ENCODE measurements at regions not wholly inside any gene's neighbourhood (a gene's known extent, or its start where the extent isn't known, plus 50 kb on each side); places are given as distances from the start of the nearest gene placed in this dataset.

DNA sequence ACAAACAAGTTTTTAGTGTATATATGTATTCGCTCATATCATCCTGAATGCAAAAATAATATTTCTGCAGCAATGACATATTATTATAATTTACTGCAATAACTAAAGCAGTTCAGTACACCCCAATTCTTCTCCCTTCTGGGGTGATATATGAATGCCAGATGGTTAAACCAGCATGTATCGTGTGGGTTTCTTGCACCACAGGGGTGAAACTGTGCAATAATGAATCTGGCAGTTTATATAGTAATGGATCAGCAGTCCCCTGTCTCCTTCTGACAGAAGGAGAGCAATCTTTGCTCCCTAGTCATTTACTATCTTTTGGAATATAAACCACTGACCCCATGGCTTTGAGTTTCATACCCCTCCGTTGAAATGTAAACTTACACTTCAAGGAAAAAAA, 228.6 kb upstream of the KLHL1 start:
- TF ChIP-seq, protein P1, sequence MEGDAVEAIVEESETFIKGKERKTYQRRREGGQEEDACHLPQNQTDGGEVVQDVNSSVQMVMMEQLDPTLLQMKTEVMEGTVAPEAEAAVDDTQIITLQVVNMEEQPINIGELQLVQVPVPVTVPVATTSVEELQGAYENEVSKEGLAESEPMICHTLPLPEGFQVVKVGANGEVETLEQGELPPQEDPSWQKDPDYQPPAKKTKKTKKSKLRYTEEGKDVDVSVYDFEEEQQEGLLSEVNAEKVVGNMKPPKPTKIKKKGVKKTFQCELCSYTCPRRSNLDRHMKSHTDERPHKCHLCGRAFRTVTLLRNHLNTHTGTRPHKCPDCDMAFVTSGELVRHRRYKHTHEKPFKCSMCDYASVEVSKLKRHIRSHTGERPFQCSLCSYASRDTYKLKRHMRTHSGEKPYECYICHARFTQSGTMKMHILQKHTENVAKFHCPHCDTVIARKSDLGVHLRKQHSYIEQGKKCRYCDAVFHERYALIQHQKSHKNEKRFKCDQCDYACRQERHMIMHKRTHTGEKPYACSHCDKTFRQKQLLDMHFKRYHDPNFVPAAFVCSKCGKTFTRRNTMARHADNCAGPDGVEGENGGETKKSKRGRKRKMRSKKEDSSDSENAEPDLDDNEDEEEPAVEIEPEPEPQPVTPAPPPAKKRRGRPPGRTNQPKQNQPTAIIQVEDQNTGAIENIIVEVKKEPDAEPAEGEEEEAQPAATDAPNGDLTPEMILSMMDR (IDR thresholded peaks at IDR 0.05), result no peak
- TF ChIP-seq RCOR1 (IDR thresholded peaks at IDR 0.05; ENCODE audit: low read depth, low read length) (no peak), KDM5A (IDR thresholded peaks at IDR 0.05) (no peak), POLR2A (IDR thresholded peaks at IDR 0.05; ENCODE audit: low read length) (no peak), HOXA7 (CRISPR knock-in tag; IDR thresholded peaks at IDR 0.05) (no peak), GATA3 (IDR thresholded peaks at IDR 0.05; ENCODE audit: borderline replicate concordance) (no peak), EHMT2 (IDR thresholded peaks at IDR 0.05; ENCODE audit: low read depth) (no peak), MAFK (IDR thresholded peaks at IDR 0.05; ENCODE audit: partially characterized antibody) (no peak), TP53 (CRISPR knock-in tag; IDR thresholded peaks at IDR 0.05) (no peak), ZSCAN20 (CRISPR knock-in tag; IDR thresholded peaks at IDR 0.05) (no peak), ZFP36 (IDR thresholded peaks at IDR 0.05; ENCODE audit: borderline replicate concordance, partially characterized antibody) (no peak)
- TF ChIP-seq, protein P2, sequence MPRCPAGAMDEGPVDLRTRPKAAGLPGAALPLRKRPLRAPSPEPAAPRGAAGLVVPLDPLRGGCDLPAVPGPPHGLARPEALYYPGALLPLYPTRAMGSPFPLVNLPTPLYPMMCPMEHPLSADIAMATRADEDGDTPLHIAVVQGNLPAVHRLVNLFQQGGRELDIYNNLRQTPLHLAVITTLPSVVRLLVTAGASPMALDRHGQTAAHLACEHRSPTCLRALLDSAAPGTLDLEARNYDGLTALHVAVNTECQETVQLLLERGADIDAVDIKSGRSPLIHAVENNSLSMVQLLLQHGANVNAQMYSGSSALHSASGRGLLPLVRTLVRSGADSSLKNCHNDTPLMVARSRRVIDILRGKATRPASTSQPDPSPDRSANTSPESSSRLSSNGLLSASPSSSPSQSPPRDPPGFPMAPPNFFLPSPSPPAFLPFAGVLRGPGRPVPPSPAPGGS (IDR thresholded peaks at IDR 0.05), result no peak
- TF ChIP-seq, protein P3, sequence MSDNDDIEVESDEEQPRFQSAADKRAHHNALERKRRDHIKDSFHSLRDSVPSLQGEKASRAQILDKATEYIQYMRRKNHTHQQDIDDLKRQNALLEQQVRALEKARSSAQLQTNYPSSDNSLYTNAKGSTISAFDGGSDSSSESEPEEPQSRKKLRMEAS (IDR thresholded peaks at IDR 0.05), result no peak
- TF ChIP-seq, protein P4, sequence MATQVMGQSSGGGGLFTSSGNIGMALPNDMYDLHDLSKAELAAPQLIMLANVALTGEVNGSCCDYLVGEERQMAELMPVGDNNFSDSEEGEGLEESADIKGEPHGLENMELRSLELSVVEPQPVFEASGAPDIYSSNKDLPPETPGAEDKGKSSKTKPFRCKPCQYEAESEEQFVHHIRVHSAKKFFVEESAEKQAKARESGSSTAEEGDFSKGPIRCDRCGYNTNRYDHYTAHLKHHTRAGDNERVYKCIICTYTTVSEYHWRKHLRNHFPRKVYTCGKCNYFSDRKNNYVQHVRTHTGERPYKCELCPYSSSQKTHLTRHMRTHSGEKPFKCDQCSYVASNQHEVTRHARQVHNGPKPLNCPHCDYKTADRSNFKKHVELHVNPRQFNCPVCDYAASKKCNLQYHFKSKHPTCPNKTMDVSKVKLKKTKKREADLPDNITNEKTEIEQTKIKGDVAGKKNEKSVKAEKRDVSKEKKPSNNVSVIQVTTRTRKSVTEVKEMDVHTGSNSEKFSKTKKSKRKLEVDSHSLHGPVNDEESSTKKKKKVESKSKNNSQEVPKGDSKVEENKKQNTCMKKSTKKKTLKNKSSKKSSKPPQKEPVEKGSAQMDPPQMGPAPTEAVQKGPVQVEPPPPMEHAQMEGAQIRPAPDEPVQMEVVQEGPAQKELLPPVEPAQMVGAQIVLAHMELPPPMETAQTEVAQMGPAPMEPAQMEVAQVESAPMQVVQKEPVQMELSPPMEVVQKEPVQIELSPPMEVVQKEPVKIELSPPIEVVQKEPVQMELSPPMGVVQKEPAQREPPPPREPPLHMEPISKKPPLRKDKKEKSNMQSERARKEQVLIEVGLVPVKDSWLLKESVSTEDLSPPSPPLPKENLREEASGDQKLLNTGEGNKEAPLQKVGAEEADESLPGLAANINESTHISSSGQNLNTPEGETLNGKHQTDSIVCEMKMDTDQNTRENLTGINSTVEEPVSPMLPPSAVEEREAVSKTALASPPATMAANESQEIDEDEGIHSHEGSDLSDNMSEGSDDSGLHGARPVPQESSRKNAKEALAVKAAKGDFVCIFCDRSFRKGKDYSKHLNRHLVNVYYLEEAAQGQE (IDR thresholded peaks at IDR 0.05), result no peak
